HEK293T (cell line): ENCODE measurements at regions not wholly inside any gene's neighbourhood (a gene's known extent, or its start where the extent isn't known, plus 50 kb on each side); places are given as distances from the start of the nearest gene placed in this dataset.

ENCODE experiments used
- CTCF ChIA-PET: fragments of 350-600 bp; formaldehyde crosslinking; extraction: SDS; loops from one replicate; lab custom pipeline; 2021; ENCODE audit warnings: antibody characterized with exemption, inconsistent platforms; lab: Yijun Ruan, JAX
- POLR2A ChIA-PET: fragments of 350-600 bp; formaldehyde crosslinking; extraction: SDS; loops from one replicate; lab custom pipeline; 2020; ENCODE audit warnings: antibody characterized with exemption, inconsistent platforms; lab: Yijun Ruan, JAX
- DNase-seq: peaks from one replicate; pipeline ENCODE4 v3.0.0; 2012; ENCODE audit warnings: mixed read lengths; ENCODE audit errors: extremely low spot score
- ARNT ChIP-seq: fragments of 450-650 bp; IDR thresholded peaks from 2 replicates; pipeline ENCODE4 v1.6.1; 2017; ENCODE audit warnings: mild to moderate bottlenecking
- BHLHE40 ChIP-seq: fragments of 450-650 bp; IDR thresholded peaks from 2 replicates; pipeline ENCODE4 v1.6.1; 2016; ENCODE audit warnings: mild to moderate bottlenecking, moderate library complexity, borderline replicate concordance
- CTBP1 ChIP-seq: fragments of 450-650 bp; IDR thresholded peaks from 2 replicates; pipeline ENCODE4 v1.6.1; 2016; ENCODE audit warnings: borderline replicate concordance
- ELF4 ChIP-seq: fragments of 450-650 bp; IDR thresholded peaks from 2 replicates; pipeline ENCODE4 v1.6.1; 2017; ENCODE audit warnings: antibody characterized with exemption
- FOXA1 ChIP-seq: fragments of 450-650 bp; IDR thresholded peaks from 2 replicates; pipeline ENCODE4 v1.6.1; 2016; ENCODE audit warnings: mild to moderate bottlenecking
- FOXK2 ChIP-seq: fragments of 450-650 bp; IDR thresholded peaks from 2 replicates; pipeline ENCODE4 v1.6.1; 2016; ENCODE audit warnings: mild to moderate bottlenecking
- FOXM1 ChIP-seq: fragments of 450-650 bp; IDR thresholded peaks from 2 replicates; pipeline ENCODE4 v1.6.1; 2017; ENCODE audit warnings: mild to moderate bottlenecking, borderline replicate concordance
- HDGF ChIP-seq: fragments of 450-650 bp; IDR thresholded peaks from 2 replicates; pipeline ENCODE4 v1.6.1; 2017; ENCODE audit warnings: antibody characterized with exemption, borderline replicate concordance
- L3MBTL2 ChIP-seq: fragments of 450-650 bp; conservative IDR thresholded peaks from 2 replicates; pipeline ENCODE4 v1.6.1; 2016; ENCODE audit warnings: mild to moderate bottlenecking
- LEF1 ChIP-seq: fragments of 450-650 bp; IDR thresholded peaks from 2 replicates; pipeline ENCODE4 v1.6.1; 2017; ENCODE audit warnings: mild to moderate bottlenecking, borderline replicate concordance
- NFRKB ChIP-seq: fragments of 450-650 bp; IDR thresholded peaks from 2 replicates; pipeline ENCODE4 v1.6.1; 2016; ENCODE audit warnings: mild to moderate bottlenecking, moderate library complexity
- PKNOX1 ChIP-seq: fragments of 450-650 bp; IDR thresholded peaks from 2 replicates; pipeline ENCODE4 v1.6.1; 2016
- SP1 ChIP-seq: fragments of 450-650 bp; IDR thresholded peaks from 2 replicates; pipeline ENCODE4 v1.6.1; 2017
- SUZ12 ChIP-seq: fragments of 450-650 bp; IDR thresholded peaks from 2 replicates; pipeline ENCODE4 v1.6.1; 2016; ENCODE audit warnings: mild to moderate bottlenecking
- TARDBP ChIP-seq: fragments of 450-650 bp; IDR thresholded peaks from 2 replicates; pipeline ENCODE4 v1.6.1; 2016
- ZNF384 ChIP-seq: fragments of 450-650 bp; IDR thresholded peaks from 2 replicates; pipeline ENCODE4 v1.6.1; 2016

- DNase-seq: peak; percentile 69
- POLR2A ChIA-PET: no interaction called here
Observed at GRCh38 chr20:51318058-51318949, 224.2 kb downstream of the NFATC2 start.

GRCh38 chr20:51315390-51315789, 227.1 kb downstream of the NFATC2 start:
- TF ChIP-seq ZNF384 (no peak), ARNT (no peak), ELF4 (no peak), HDGF (no peak), TARDBP (no peak), NFRKB (no peak), SUZ12 (no peak)
- ChIA-PET POLR2A (no interaction called here), CTCF (no interaction called here)
- DNase-seq: no peak

More at GRCh38 chr20:51318058-51318949, 224.2 kb downstream of the NFATC2 start:
- CTCF ChIA-PET: interaction anchor here (0.6 to 1.4 kb wide), 7 partner anchors 8 to 551 kb away, joined by 3 to 14 read pairs (median 3); no protein-coding TSS in a partner anchor
- no peak for TF ChIP-seq LEF1
- TF ChIP-seq NFRKB: no peak
- TF ChIP-seq HDGF: no peak
- TF ChIP-seq TARDBP: no peak
- TF ChIP-seq SP1: no peak
- TF ChIP-seq L3MBTL2: no peak
- no peak for TF ChIP-seq FOXM1
- TF ChIP-seq FOXA1: no peak
- TF ChIP-seq FOXK2: no peak
- no peak for TF ChIP-seq PKNOX1
- no peak for TF ChIP-seq SUZ12
- no peak for TF ChIP-seq ARNT
- TF ChIP-seq BHLHE40: no peak
- TF ChIP-seq ZNF384: no peak

GRCh38 chr20:51313358-51313827, 229.1 kb downstream of the NFATC2 start:
- no peak for DNase-seq
- POLR2A ChIA-PET: no interaction called here
- CTCF ChIA-PET: interaction anchor here (1.1 to 2.6 kb wide), 2 partner anchors 321 to 326 kb away, joined by 3 to 10 read pairs; no protein-coding TSS in a partner anchor
- TF ChIP-seq FOXA1: no peak
- TF ChIP-seq ELF4: no peak
- TF ChIP-seq CTBP1: no peak

GRCh38 chr20:51312480-51312783, 230.1 kb downstream of the NFATC2 start:
- TF ChIP-seq SUZ12 (no peak), LEF1 (no peak), ARNT (no peak), FOXM1 (no peak), CTBP1 (no peak), L3MBTL2 (no peak), HDGF (no peak), FOXA1 (no peak)
- ChIA-PET POLR2A (no interaction called here), CTCF (interaction anchor here (2.6 kb wide), 1 partner anchor 325 kb away, joined by 10 read pairs; no protein-coding TSS in a partner anchor)
- no peak for DNase-seq

GRCh38 chr20:51311636-51312479, 230.7 kb downstream of the NFATC2 start:
- DNase-seq: no peak
- ChIA-PET POLR2A (no interaction called here), CTCF (no interaction called here)
- TF ChIP-seq FOXK2 (no peak), LEF1 (no peak), NFRKB (no peak), HDGF (no peak), L3MBTL2 (no peak), SP1 (no peak), ELF4 (no peak), CTBP1 (no peak)

- TF ChIP-seq FOXA1 (no peak), L3MBTL2 (no peak), BHLHE40 (no peak), CTBP1 (no peak)
- CTCF ChIA-PET: interaction anchor here (0.5 to 2.6 kb wide), 3 partner anchors 243 to 318 kb away, joined by 3 to 10 read pairs (median 5); no protein-coding TSS in a partner anchor
- DNase-seq: no peak
- POLR2A ChIA-PET: no interaction called here
Observed at GRCh38 chr20:51310216-51310615, 232.3 kb downstream of the NFATC2 start.

- DNase-seq: no peak
- CTCF ChIA-PET: interaction anchor here (1.1 to 2.6 kb wide), 4 partner anchors 15 to 322 kb away, joined by 3 to 11 read pairs (median 7); no protein-coding TSS in a partner anchor
- POLR2A ChIA-PET: no interaction called here
- TF ChIP-seq HDGF (no peak), NFRKB (no peak), ZNF384 (no peak), FOXA1 (no peak), CTBP1 (no peak), FOXK2 (no peak), SUZ12 (no peak), TARDBP (no peak), PKNOX1 (no peak), LEF1 (no peak)
Observed at GRCh38 chr20:51309128-51309527, 233.4 kb downstream of the NFATC2 start.
